Trophoblast cell (in vitro differentiated cells and primary cell): ENCODE measurements at regions not wholly inside any gene's neighbourhood (a gene's known extent, or its start where the extent isn't known, plus 50 kb on each side); places are given as distances from the start of the nearest gene placed in this dataset.

Source experiments
- DNase-seq, 2 donors: peaks; one replicate each; pipeline ENCODE4 v3.0.0-alpha.2; 2016
- H2AFZ ChIP-seq: 2 replicates; pipeline ENCODE4 v1.6.1; 2013; ENCODE audit warnings: low read length, moderate library complexity, mild to moderate bottlenecking; ENCODE audit not compliant: insufficient read depth, poor library complexity
- H2AK5ac ChIP-seq: 2 replicates; pipeline ENCODE4 v1.6.1; 2013; ENCODE audit warnings: mild to moderate bottlenecking, low read length
- H2BK120ac ChIP-seq: 2 replicates; pipeline ENCODE4 v1.6.1; 2013; ENCODE audit warnings: low read length, mild to moderate bottlenecking, moderate library complexity; ENCODE audit not compliant: insufficient read depth, poor library complexity
- H2BK12ac ChIP-seq: 2 replicates; pipeline ENCODE4 v1.6.1; 2013; ENCODE audit warnings: mild to moderate bottlenecking, low read length, moderate library complexity
- H2BK5ac ChIP-seq: 2 replicates; pipeline ENCODE4 v1.6.1; 2013; ENCODE audit warnings: low read length, low read depth, moderate library complexity, mild to moderate bottlenecking; ENCODE audit not compliant: poor library complexity
- H3K14ac ChIP-seq: 2 replicates; pipeline ENCODE4 v1.6.1; 2013; ENCODE audit warnings: mild to moderate bottlenecking, low read length
- H3K18ac ChIP-seq: 2 replicates; pipeline ENCODE4 v1.6.1; 2013; ENCODE audit warnings: mild to moderate bottlenecking, low read length
- H3K23ac ChIP-seq: 2 replicates; pipeline ENCODE4 v1.6.1; 2013; ENCODE audit warnings: low read length
- H3K27ac ChIP-seq: 2 replicates; pipeline ENCODE4 v1.5.1; 2013; ENCODE audit warnings: low read depth, mild to moderate bottlenecking, inconsistent platforms, low read length, moderate library complexity
- H3K27me3 ChIP-seq: 2 replicates; pipeline ENCODE4 v1.6.1; 2013; ENCODE audit warnings: inconsistent platforms, mild to moderate bottlenecking, low read length, moderate library complexity; ENCODE audit not compliant: insufficient read depth
- H3K36me3 ChIP-seq, 2 experiments: 1 replicate in 1 of 2; 2 replicates in 1 of 2; pipeline ENCODE4 v1.6.1; 2013; ENCODE audit warnings: low read length in 2 of 2, mild to moderate bottlenecking in 2 of 2, moderate library complexity in 1 of 2; ENCODE audit not compliant: insufficient read depth in 2 of 2, control insufficient read depth in 1 of 2
- H3K4ac ChIP-seq: 2 replicates; pipeline ENCODE4 v1.6.1; 2013; ENCODE audit warnings: low read depth, mild to moderate bottlenecking, low read length, moderate library complexity
- H3K4me1 ChIP-seq, 2 experiments: 1 replicate in 1 of 2; 2 replicates in 1 of 2; pipeline ENCODE4 v1.6.1; 2013; ENCODE audit warnings: low read length in 2 of 2, mild to moderate bottlenecking in 2 of 2, moderate library complexity in 1 of 2; ENCODE audit not compliant: insufficient read depth in 2 of 2, control insufficient read depth in 1 of 2
- H3K4me2 ChIP-seq: 2 replicates; pipeline ENCODE4 v1.6.1; 2013; ENCODE audit warnings: inconsistent platforms, mild to moderate bottlenecking, low read length, moderate library complexity
- H3K4me3 ChIP-seq: 2 replicates; pipeline ENCODE4 v1.5.1; 2013; ENCODE audit warnings: mild to moderate bottlenecking, low read depth, low read length, inconsistent platforms
- H3K79me1 ChIP-seq: one replicate; pipeline ENCODE4 v1.6.1; 2013; ENCODE audit warnings: low read length
- H3K79me2 ChIP-seq: 2 replicates; pipeline ENCODE4 v1.6.1; 2013; ENCODE audit warnings: low read length, mild to moderate bottlenecking; ENCODE audit not compliant: control insufficient read depth, insufficient read depth, poor library complexity
- H3K9ac ChIP-seq: 2 replicates; pipeline ENCODE4 v1.6.1; 2013; ENCODE audit warnings: mild to moderate bottlenecking, low read length
- H3K9me3 ChIP-seq: 2 replicates; pipeline ENCODE4 v1.6.1; 2013; ENCODE audit warnings: low read depth, mild to moderate bottlenecking, control low read depth, inconsistent platforms, low read length; ENCODE audit not compliant: insufficient read depth
- H4K12ac ChIP-seq: 2 replicates; pipeline ENCODE4 v1.6.1; 2013; ENCODE audit warnings: low read depth, mild to moderate bottlenecking, low read length, moderate library complexity
- H4K8ac ChIP-seq: 2 replicates; pipeline ENCODE4 v1.6.1; 2013; ENCODE audit warnings: low read depth, mild to moderate bottlenecking, low read length, moderate library complexity
- H4K91ac ChIP-seq: one replicate; pipeline ENCODE4 v1.6.1; 2013; ENCODE audit warnings: low read depth, mild to moderate bottlenecking, low read length, moderate library complexity
- WGBS: extraction: QIAGEN DNeasy Blood & Tissue Kit; methylation state at CpG from one replicate; pipeline ENCODE4 v1.1.7; 2013; ENCODE audit warnings: missing lambda C conversion rate; ENCODE audit not compliant: insufficient read length, insufficient coverage; ENCODE audit errors: extremely low coverage; 5-methylcytosine and 5-hydroxymethylcytosine counted together

DNA sequence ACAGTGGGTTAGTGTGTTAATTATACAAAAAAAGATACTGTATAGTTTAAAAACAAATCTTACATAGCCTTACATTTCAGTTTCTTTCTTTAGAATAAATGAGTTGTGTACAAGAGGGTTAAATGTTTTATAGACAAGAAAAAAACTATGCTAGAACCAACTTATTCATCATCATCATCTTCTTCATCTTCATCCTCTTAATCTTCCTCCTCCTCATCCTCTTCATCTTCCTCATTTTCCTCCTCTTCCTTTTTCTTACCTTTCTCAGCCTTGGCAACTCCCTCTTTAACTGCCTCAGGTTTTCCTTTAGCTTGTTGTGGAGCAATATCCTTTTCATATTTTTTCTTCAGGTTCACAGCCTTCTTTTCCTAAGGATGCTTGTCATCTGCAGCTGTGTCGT lies 53.7 kb downstream of the RPS12 start:
- H3K18ac ChIP-seq, result no peak overlapping the region
- H3K79me2 ChIP-seq, result no peaks in the 10 kb centered on the region
- no peaks in the 10 kb centered on the region for H3K79me1 ChIP-seq
- H3K23ac ChIP-seq, result no peak overlapping the region
- H3K14ac ChIP-seq, result no peak overlapping the region
- no peaks in the 10 kb centered on the region for H3K9me3 ChIP-seq
- no peaks in the 10 kb centered on the region for H3K4me1 ChIP-seq
- H2AK5ac ChIP-seq, result no peak overlapping the region
- no peak overlapping the region for H4K12ac ChIP-seq
- WGBS, result no CpG with 5 or more reads among the region's 1 CpG
- H4K91ac ChIP-seq, result no peak overlapping the region
- H4K8ac ChIP-seq, result no peak overlapping the region
- no peak for DNase-seq
- no peak overlapping the region for H2BK5ac ChIP-seq
- H2AFZ ChIP-seq, result no peak overlapping the region
- no peaks in the 10 kb centered on the region for H3K36me3 ChIP-seq
- H3K9ac ChIP-seq, result no peak overlapping the region
- no peak overlapping the region for H2BK12ac ChIP-seq
- no peak overlapping the region for H2BK120ac ChIP-seq
- no peak overlapping the region for H3K27ac ChIP-seq
- H3K4ac ChIP-seq, result no peak overlapping the region
- H3K27me3 ChIP-seq, result no peaks in the 10 kb centered on the region
- H3K4me3 ChIP-seq, result no peak overlapping the region
- H3K4me2 ChIP-seq, result no peak overlapping the region

DNA sequence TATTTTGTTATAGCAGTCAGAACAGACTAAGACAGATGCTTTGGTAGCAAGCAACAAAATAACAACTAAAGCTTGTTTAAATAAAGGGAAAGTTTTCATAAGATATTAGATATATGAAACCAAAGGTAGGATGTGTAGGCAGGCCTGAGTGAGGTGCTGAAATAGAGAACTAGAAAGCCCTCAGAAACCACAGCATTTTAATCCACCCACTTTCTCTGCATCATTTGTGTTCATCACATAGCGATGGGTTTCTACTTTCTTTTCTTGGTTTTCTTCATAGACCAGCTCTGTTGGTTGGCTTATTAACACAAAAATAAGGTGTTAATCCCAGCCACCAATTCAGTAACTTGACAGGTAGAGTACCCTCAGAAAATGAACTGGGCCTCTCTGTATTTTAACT lies 58.6 kb downstream of the RPS12 start:
- H4K12ac ChIP-seq, result no peak overlapping the region
- no peak overlapping the region for H2AFZ ChIP-seq
- no CpG with 5 or more reads among the region's 1 CpG for WGBS
- no peak overlapping the region for H4K8ac ChIP-seq
- no peak overlapping the region for H3K23ac ChIP-seq
- H2BK5ac ChIP-seq, result no peak overlapping the region
- H3K4me1 ChIP-seq, result no peaks in the 10 kb centered on the region
- H3K4me3 ChIP-seq, result no peak overlapping the region
- H3K36me3 ChIP-seq, result no peaks in the 10 kb centered on the region
- H3K27me3 ChIP-seq, result no peaks in the 10 kb centered on the region
- no peak overlapping the region for H3K9ac ChIP-seq
- DNase-seq, result no peak
- no peaks in the 10 kb centered on the region for H3K79me2 ChIP-seq
- no peak overlapping the region for H2AK5ac ChIP-seq
- no peak overlapping the region for H4K91ac ChIP-seq
- H3K14ac ChIP-seq, result no peak overlapping the region
- H2BK12ac ChIP-seq, result no peak overlapping the region
- H3K9me3 ChIP-seq, result no peaks in the 10 kb centered on the region
- H2BK120ac ChIP-seq, result no peak overlapping the region
- H3K27ac ChIP-seq, result no peak overlapping the region
- H3K79me1 ChIP-seq, result no peaks in the 10 kb centered on the region
- H3K18ac ChIP-seq, result no peak overlapping the region
- H3K4me2 ChIP-seq, result no peak overlapping the region
- no peak overlapping the region for H3K4ac ChIP-seq

DNA sequence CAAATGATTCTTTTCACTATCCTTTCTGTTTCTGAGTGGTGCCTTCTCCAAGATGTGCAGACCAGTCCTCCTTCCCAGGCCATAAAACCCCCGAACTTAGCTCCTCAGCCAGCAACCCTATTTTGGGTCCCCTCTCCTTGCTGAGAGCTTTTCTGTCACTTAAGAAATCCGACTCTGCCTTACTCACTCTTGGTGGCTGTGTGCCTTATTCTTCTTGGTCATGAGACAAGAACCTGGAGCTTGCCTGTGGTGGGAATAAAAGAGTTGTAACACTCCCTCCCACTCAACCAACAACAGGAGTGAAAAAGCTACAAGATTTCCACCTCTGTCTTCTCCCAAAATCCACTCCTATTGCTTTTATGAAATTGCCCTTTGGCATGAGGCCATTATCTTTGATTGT lies 62.6 kb downstream of the RPS12 start:
- Histone ChIP-seq H3K4me1 (no peaks in the 10 kb centered on the region), H3K27ac (no peak overlapping the region), H4K8ac (no peak overlapping the region), H3K4me2 (no peak overlapping the region), H3K9me3 (no peaks in the 10 kb centered on the region), H3K79me2 (no peaks in the 10 kb centered on the region), H3K27me3 (no peaks in the 10 kb centered on the region), H2AFZ (no peak overlapping the region), H2AK5ac (no peak overlapping the region), H3K36me3 (no peaks in the 10 kb centered on the region), H3K79me1 (no peaks in the 10 kb centered on the region), H3K14ac (no peak overlapping the region), H3K4ac (no peak overlapping the region), H3K18ac (no peak overlapping the region), H2BK5ac (no peak overlapping the region), H3K9ac (no peak overlapping the region), H2BK120ac (no peak overlapping the region), H3K4me3 (no peak overlapping the region), H2BK12ac (no peak overlapping the region), H3K23ac (no peak overlapping the region), H4K91ac (no peak overlapping the region), H4K12ac (no peak overlapping the region)
- WGBS, result no CpG with 5 or more reads among the region's 2 CpGs
- DNase-seq, result no peak

DNA sequence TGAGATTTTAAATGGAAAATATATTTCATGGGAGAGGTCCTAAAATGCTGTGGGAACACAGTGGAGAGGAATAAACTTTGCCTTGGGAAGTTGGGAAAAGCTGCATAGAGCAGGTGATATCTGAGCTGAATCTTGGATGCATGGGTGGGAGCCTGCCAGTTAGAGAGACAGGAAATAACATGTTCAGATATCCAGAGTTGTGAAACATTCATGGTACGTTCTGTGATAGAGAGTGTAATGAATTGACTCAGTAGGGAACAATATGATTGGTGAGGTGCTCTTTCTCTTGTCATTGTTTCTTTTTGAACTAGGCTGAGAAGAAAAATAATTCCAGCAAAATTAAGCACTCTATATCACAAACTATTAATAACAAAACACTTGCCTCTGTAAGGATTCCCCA lies 72.8 kb downstream of the RPS12 start:
- no peak overlapping the region for H3K4me3 ChIP-seq
- H4K12ac ChIP-seq, result no peak overlapping the region
- no peaks in the 10 kb centered on the region for H3K4me1 ChIP-seq
- H4K8ac ChIP-seq, result no peak overlapping the region
- no peak overlapping the region for H3K27ac ChIP-seq
- H2BK5ac ChIP-seq, result no peak overlapping the region
- no peaks in the 10 kb centered on the region for H3K79me2 ChIP-seq
- H3K14ac ChIP-seq, result no peak overlapping the region
- DNase-seq, result no peak
- no peaks in the 10 kb centered on the region for H3K79me1 ChIP-seq
- H2BK120ac ChIP-seq, result no peak overlapping the region
- no peaks in the 10 kb centered on the region for H3K27me3 ChIP-seq
- H3K4ac ChIP-seq, result no peak overlapping the region
- H2BK12ac ChIP-seq, result no peak overlapping the region
- no peak overlapping the region for H3K23ac ChIP-seq
- H3K9ac ChIP-seq, result no peak overlapping the region
- H3K4me2 ChIP-seq, result no peak overlapping the region
- no CpG with 5 or more reads among the region's 1 CpG for WGBS
- no peak overlapping the region for H2AFZ ChIP-seq
- H4K91ac ChIP-seq, result no peak overlapping the region
- no peaks in the 10 kb centered on the region for H3K36me3 ChIP-seq
- H3K18ac ChIP-seq, result no peak overlapping the region
- H3K9me3 ChIP-seq, result no peaks in the 10 kb centered on the region
- no peak overlapping the region for H2AK5ac ChIP-seq
